ENCODE measurements at regions not wholly inside any gene's neighbourhood (a gene's known extent, or its start where the extent isn't known, plus 50 kb on each side); places are given as distances from the start of the nearest gene placed in this dataset.

GRCh38 chr13:104045907-104046306, 979.7 kb upstream of the SLC10A2 start:
- Histone ChIP-seq H3K27me3 (ENCODE audit: control insufficient read depth, low read length) (no peaks in the 10 kb centered on the region), H3K4me3 (ENCODE audit: low read length) (no peak overlapping the region), H3K9me3 (ENCODE audit: control insufficient read depth, insufficient read depth, low read length) (no peaks in the 10 kb centered on the region), H3K4me2 (ENCODE audit: low read length) (no peak overlapping the region), H3K36me3 (ENCODE audit: control insufficient read depth, low read length) (no peaks in the 10 kb centered on the region), H3K79me2 (ENCODE audit: control insufficient read depth, low read length) (no peaks in the 10 kb centered on the region), H3F3A (ENCODE audit: control insufficient read depth, insufficient read depth) (no peaks in the 10 kb centered on the region), H4K20me1 (ENCODE audit: control insufficient read depth, insufficient read depth, low read depth, low read length) (no peaks in the 10 kb centered on the region), H3K27ac (ENCODE audit: low read depth, low read length) (no peak overlapping the region), H3K4me1 (ENCODE audit: control insufficient read depth, low read length) (no peaks in the 10 kb centered on the region), H3K9me2 (replicated peaks; ENCODE audit: control insufficient read depth, low read length) (no peaks in the 10 kb centered on the region)
- TF ChIP-seq CTCF (IDR thresholded peaks at IDR 0.05; ENCODE audit: low read depth, low read length, poor library complexity, severe bottlenecking) (no peak), EZH2phosphoT487 (IDR thresholded peaks at IDR 0.05; ENCODE audit: borderline replicate concordance, low read length) (no peak)

GRCh38 chr13:104043184-104043583, 977.0 kb upstream of the SLC10A2 start:
- no peaks in the 10 kb centered on the region for H3F3A ChIP-seq (ENCODE audit: control insufficient read depth, insufficient read depth)
- no peaks in the 10 kb centered on the region for H4K20me1 ChIP-seq (ENCODE audit: control insufficient read depth, insufficient read depth, low read depth, low read length)
- no peaks in the 10 kb centered on the region for H3K79me2 ChIP-seq (ENCODE audit: control insufficient read depth, low read length)
- H3K4me1 ChIP-seq (ENCODE audit: control insufficient read depth, low read length): no peaks in the 10 kb centered on the region
- H3K9me3 ChIP-seq (ENCODE audit: control insufficient read depth, insufficient read depth, low read length): no peaks in the 10 kb centered on the region
- no peaks in the 10 kb centered on the region for H3K9me2 ChIP-seq (replicated peaks; ENCODE audit: control insufficient read depth, low read length)
- H3K4me3 ChIP-seq (ENCODE audit: low read length): no peak overlapping the region
- no peak overlapping the region for H3K4me2 ChIP-seq (ENCODE audit: low read length)
- H3K27me3 ChIP-seq (ENCODE audit: control insufficient read depth, low read length): no peaks in the 10 kb centered on the region
- no peaks in the 10 kb centered on the region for H3K36me3 ChIP-seq (ENCODE audit: control insufficient read depth, low read length)
- H3K27ac ChIP-seq (ENCODE audit: low read depth, low read length): no peak overlapping the region
- TF ChIP-seq CTCF (IDR thresholded peaks at IDR 0.05; ENCODE audit: low read depth, low read length, poor library complexity, severe bottlenecking) (no peak), EZH2phosphoT487 (IDR thresholded peaks at IDR 0.05; ENCODE audit: borderline replicate concordance, low read length) (no peak)

GRCh38 chr13:104034891-104035290, 968.7 kb upstream of the SLC10A2 start:
- Histone ChIP-seq H3K36me3 (ENCODE audit: control insufficient read depth, low read length) (no peaks in the 10 kb centered on the region), H3K79me2 (ENCODE audit: control insufficient read depth, low read length) (no peaks in the 10 kb centered on the region), H3K4me1 (ENCODE audit: control insufficient read depth, low read length) (no peaks in the 10 kb centered on the region), H3K27me3 (ENCODE audit: control insufficient read depth, low read length) (no peaks in the 10 kb centered on the region), H3K4me3 (ENCODE audit: low read length) (no peak overlapping the region), H3K9me2 (replicated peaks; ENCODE audit: control insufficient read depth, low read length) (no peaks in the 10 kb centered on the region), H3K9me3 (ENCODE audit: control insufficient read depth, insufficient read depth, low read length) (no peaks in the 10 kb centered on the region), H3F3A (ENCODE audit: control insufficient read depth, insufficient read depth) (no peaks in the 10 kb centered on the region), H4K20me1 (ENCODE audit: control insufficient read depth, insufficient read depth, low read depth, low read length) (no peaks in the 10 kb centered on the region), H3K4me2 (ENCODE audit: low read length) (no peak overlapping the region), H3K27ac (ENCODE audit: low read depth, low read length) (no peak overlapping the region)
- TF ChIP-seq EZH2phosphoT487 (IDR thresholded peaks at IDR 0.05; ENCODE audit: borderline replicate concordance, low read length) (no peak), CTCF (IDR thresholded peaks at IDR 0.05; ENCODE audit: low read depth, low read length, poor library complexity, severe bottlenecking) (no peak)

- TF ChIP-seq CTCF (IDR thresholded peaks at IDR 0.05; ENCODE audit: low read depth, low read length, poor library complexity, severe bottlenecking) (no peak), EZH2phosphoT487 (IDR thresholded peaks at IDR 0.05; ENCODE audit: borderline replicate concordance, low read length) (no peak)
- Histone ChIP-seq H3K4me2 (ENCODE audit: low read length) (no peak overlapping the region), H3K9me3 (ENCODE audit: control insufficient read depth, insufficient read depth, low read length) (no peaks in the 10 kb centered on the region), H3K4me3 (ENCODE audit: low read length) (no peak overlapping the region), H3K27me3 (ENCODE audit: control insufficient read depth, low read length) (no peaks in the 10 kb centered on the region), H3K27ac (ENCODE audit: low read depth, low read length) (no peak overlapping the region), H3F3A (ENCODE audit: control insufficient read depth, insufficient read depth) (no peaks in the 10 kb centered on the region), H3K36me3 (ENCODE audit: control insufficient read depth, low read length) (no peaks in the 10 kb centered on the region), H3K4me1 (ENCODE audit: control insufficient read depth, low read length) (no peaks in the 10 kb centered on the region), H3K9me2 (replicated peaks; ENCODE audit: control insufficient read depth, low read length) (no peaks in the 10 kb centered on the region), H4K20me1 (ENCODE audit: control insufficient read depth, insufficient read depth, low read depth, low read length) (no peaks in the 10 kb centered on the region), H3K79me2 (ENCODE audit: control insufficient read depth, low read length) (no peaks in the 10 kb centered on the region)
Observed at GRCh38 chr13:104025303-104025702, 959.1 kb upstream of the SLC10A2 start.
